Psoas muscle (tissue), 7 donors: ENCODE measurements at regions not wholly inside any gene's neighbourhood (a gene's known extent, or its start where the extent isn't known, plus 50 kb on each side); places are given as distances from the start of the nearest gene placed in this dataset.
A peak's percentile ranks its signal among the peaks of the same experiment; 100 is the strongest.
"Not testable (repeated sequence)": the region's sequence is repeated elsewhere in the genome, so short reads cannot be mapped to it uniquely, and the experiment has no call there.

Experiments used
- ATAC-seq, 4 donors: fragments of 200-7000 bp; cut with Tn5 transposase; one replicate each; pipeline ENCODE4 v1.9.1; 2020; ENCODE audit warnings: moderate library complexity in 3 of 4, mild to moderate bottlenecking in 2 of 4
- DNase-seq, 2 donors: peaks; one replicate each; pipeline ENCODE4 v3.0.0-alpha.2; 2020
- H3K27ac ChIP-seq: fragments of 200-600 bp; one replicate; pipeline ENCODE4 v1.8.0; 2022
- H3K27me3 ChIP-seq, 3 donors: fragments of 200-600 bp in 1 of 3; one replicate each; pipeline versions ENCODE4 v1.6.1 to v1.8.0; 2013 to 2022; ENCODE audit warnings: low read length in 2 of 3, mild to moderate bottlenecking in 2 of 3, moderate library complexity in 1 of 3; ENCODE audit not compliant: insufficient read depth in 3 of 3
- H3K36me3 ChIP-seq, 2 donors: fragments of 200-600 bp in 1 of 2; one replicate each; pipeline versions ENCODE4 v1.6.1 to v1.8.0; 2013 to 2022; ENCODE audit warnings: low read depth in 1 of 2, mild to moderate bottlenecking in 1 of 2, moderate library complexity in 1 of 2; ENCODE audit not compliant: insufficient read depth in 1 of 2
- H3K4me1 ChIP-seq: fragments of 200-600 bp; one replicate; pipeline ENCODE4 v1.8.0; 2022
- H3K4me3 ChIP-seq: fragments of 200-600 bp; one replicate; pipeline ENCODE4 v1.8.0; 2022; ENCODE audit warnings: mild to moderate bottlenecking
- H3K9me3 ChIP-seq: fragments of 200-600 bp; one replicate; pipeline ENCODE4 v1.8.0; 2022
- WGBS, 3 donors: extraction: QIAGEN DNeasy Blood & Tissue Kit; methylation state at CpG; one replicate each; pipeline versions ENCODE4 v1.1.6 to v1.1.7; 2013; 5-methylcytosine and 5-hydroxymethylcytosine counted together
- intact Hi-C, 2 donors: fragments of 100-400 bp; cut with DNase I; formaldehyde crosslinking; loops; one replicate each; pipeline versions ENCODE4 v1.11.0 to v1.14.2; 2022
- TF ChIP-seq, protein P1 (sequence below): fragments of 200-600 bp; IDR thresholded peaks from one replicate; pipeline ENCODE4 v1.8.0; 2022; ENCODE audit warnings: antibody characterized with exemption
- donor health status: healthy with polysubstance abuse.
- donor health status: DM: no; HTN: no; CAD: no; lungs with moderate emphysema.
- donor health status: Bipolar disorder and iron deficiency.
- donor health status: healthy.
- donor health status: DM: yes; HTN: yes; CAD: no.
- donor health status: DM: no; HTN: no; CAD: no.
- donor health status: DM: yes; HTN: yes; CAD: no.

DNA sequence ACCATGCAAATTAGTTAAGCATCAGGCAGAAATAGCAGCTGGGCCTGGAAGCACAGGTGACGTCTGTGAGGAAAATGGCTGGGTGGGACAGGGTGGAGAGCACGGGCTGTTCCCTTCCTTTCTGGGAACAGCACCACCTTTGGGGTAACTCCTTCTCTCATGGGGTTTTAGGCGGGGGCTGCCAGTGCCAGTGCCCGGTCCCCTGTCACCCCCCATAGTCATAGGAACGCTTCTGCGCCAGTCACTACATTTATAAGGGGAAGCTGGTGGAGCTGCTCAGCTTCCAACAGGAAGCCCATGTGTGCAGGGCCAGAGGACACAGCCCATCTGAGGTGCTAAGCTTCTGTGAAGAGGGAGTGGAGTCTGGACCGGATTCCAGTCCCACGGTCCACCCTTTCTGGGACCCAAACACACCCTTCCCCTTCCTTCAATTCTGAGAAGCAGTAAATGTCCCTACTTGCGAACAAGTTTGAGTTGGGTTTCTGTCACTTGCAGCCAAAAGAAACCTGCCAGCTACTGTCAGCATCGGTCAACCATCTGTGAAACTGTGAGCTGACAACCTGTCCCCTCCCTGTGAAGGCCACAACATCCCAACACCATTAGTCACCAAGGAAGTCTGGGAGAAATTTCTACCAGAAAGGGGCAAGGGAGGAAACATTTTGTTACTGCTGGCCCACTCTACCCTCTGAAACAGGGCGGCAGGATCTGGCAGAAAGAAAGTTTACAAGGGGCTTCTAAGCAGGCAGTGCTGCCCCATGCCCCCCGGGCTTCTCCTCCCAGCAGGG, 86.0 kb upstream of the AMZ2 start:
- Histone ChIP-seq H3K4me1 (no peaks in the 10 kb centered on the region), H3K4me3 (no peak overlapping the region), H3K36me3 (no peaks in the 10 kb centered on the region), H3K27ac (peak overlapping the region; percentile 4), H3K9me3 (no peaks in the 10 kb centered on the region), H3K27me3 (no peaks in the 10 kb centered on the region)
- TF ChIP-seq, protein P1, sequence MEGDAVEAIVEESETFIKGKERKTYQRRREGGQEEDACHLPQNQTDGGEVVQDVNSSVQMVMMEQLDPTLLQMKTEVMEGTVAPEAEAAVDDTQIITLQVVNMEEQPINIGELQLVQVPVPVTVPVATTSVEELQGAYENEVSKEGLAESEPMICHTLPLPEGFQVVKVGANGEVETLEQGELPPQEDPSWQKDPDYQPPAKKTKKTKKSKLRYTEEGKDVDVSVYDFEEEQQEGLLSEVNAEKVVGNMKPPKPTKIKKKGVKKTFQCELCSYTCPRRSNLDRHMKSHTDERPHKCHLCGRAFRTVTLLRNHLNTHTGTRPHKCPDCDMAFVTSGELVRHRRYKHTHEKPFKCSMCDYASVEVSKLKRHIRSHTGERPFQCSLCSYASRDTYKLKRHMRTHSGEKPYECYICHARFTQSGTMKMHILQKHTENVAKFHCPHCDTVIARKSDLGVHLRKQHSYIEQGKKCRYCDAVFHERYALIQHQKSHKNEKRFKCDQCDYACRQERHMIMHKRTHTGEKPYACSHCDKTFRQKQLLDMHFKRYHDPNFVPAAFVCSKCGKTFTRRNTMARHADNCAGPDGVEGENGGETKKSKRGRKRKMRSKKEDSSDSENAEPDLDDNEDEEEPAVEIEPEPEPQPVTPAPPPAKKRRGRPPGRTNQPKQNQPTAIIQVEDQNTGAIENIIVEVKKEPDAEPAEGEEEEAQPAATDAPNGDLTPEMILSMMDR = no peak
- WGBS, 3 donors = 69 to 75% (median 75%) methylated on average over 12 of the region's 12 CpGs
- ATAC-seq (peak in 2 of 4 donors; percentile 44), DNase-seq (no peak)
- intact Hi-C loops = no loop called here

DNA sequence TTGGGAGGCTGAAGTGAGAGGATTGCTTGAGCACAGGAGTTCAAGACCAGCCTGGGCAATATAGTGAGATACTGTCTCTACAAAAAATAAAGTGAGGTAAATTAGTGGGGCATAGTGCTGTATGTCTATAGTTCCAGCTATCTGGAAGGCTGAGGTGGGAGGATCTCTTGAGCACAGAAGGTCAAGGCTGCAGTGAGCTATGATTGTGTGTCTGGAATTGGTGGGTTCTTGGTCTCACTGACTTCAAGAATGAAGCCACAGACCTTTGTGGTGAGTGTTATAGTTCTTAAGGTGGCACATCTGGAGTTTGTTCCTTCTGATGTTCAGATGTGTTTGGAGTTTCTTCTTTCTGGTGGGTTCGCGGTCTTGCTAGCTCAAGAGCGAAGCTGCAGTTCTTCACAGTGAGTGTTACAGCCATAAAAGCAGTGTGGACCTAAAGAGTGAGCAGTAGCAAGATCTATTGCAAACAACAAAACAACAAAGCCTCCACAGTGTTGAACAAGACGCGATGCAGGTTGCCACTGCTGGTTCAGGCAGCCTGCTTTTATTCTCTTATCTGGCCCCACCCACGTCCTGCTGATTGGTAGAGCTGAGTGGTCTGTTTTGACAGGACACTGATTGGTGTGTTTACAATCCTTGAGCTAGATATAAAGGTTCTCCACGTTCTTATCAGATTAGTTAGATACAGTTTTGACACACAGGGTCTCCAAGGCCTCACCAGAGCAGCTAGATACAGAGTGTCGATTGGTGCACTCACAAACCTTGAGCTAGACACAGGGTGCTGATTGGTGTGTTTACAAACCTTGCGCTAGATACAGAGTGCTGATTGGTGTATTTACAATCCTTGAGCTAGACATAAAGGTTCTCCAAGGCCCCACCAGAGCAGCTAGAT, 79.3 kb upstream of the AMZ2 start:
- H3K4me3 ChIP-seq, H3K4me1 ChIP-seq, H3K36me3 ChIP-seq, H3K27me3 ChIP-seq, H3K9me3 ChIP-seq, DNase-seq, intact Hi-C loops, ATAC-seq, H3K27ac ChIP-seq: not testable (repeated sequence)
- WGBS, 3 donors = 79 to 91% (median 82%) methylated on average over 9 of the region's 9 CpGs

DNA sequence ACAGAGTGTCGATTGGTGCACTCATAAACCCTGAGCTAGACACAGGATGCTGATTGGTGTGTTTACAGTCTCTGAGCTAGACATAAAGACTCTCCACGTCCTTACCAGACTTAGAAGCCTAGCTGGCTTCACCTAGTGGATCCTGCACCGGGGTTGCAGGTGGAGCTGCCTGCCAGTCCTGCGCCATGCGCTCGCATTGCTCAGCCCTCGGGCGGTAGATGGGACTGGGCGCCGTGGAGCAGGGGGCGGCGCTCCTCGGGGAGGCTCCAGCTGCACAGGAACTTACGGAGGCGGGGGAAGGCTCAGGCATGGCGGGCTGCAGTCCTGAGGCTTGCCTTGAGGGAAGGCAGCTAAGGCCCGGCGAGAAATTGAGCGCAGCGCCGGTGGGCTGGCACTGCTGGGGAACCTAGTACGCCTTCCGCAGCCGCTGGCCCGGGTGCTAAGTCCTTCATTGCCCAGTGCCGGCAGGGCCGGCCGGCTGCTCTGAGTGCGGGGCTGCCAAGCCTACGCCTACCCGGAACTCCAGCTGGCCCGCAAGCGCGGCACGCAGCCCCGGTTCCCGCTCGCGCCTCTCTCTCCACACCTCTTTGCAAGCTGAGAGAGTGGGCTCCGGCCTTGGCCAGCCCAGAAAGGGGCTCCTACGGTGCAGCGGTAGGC, 78.5 kb upstream of the AMZ2 start:
- H3K36me3 ChIP-seq, H3K4me1 ChIP-seq, H3K27ac ChIP-seq, intact Hi-C loops, ATAC-seq, DNase-seq, H3K27me3 ChIP-seq, H3K9me3 ChIP-seq: not testable (repeated sequence)
- 87 to 90% (median 90%) methylated on average over 39 to 42 of the region's 42 CpGs for WGBS, 3 donors
- peak overlapping the region; percentile 18 for H3K4me3 ChIP-seq

DNA sequence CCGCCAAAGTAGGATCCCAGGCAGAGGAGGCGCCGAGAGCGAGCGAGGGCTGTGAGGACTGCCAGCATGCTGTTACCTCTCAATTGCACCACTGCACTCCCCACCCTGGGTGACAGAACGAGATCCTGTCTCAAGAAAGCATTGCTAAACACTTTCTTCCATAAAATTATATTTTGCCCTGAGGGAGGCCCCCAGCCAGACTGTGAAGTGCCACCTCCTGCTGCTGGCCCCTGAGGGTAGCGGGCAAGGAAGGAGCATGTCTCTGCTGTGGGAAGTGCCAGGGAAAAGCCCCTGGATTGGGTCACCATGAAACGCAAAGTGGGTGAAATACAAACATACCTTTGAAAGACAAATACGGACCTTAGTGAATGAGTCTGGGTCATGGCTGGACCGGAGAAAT, 78.0 kb upstream of the AMZ2 start:
- WGBS, 3 donors = 87 to 90% (median 88%) methylated on average over 10 of the region's 10 CpGs
- no peaks in the 10 kb centered on the region for H3K4me1 ChIP-seq
- no peaks in the 10 kb centered on the region for H3K27me3 ChIP-seq
- H3K36me3 ChIP-seq = no peaks in the 10 kb centered on the region
- H3K4me3 ChIP-seq = peak overlapping the region; percentile 18
- TF ChIP-seq, protein P1 = no peak
- no peak for ATAC-seq
- no peak overlapping the region for H3K27ac ChIP-seq
- no peaks in the 10 kb centered on the region for H3K9me3 ChIP-seq
- intact Hi-C loops = loop anchor here (2.0 to 10.0 kb wide), 2 partner anchors 293 to 595 kb away; no protein-coding TSS in a partner anchor
- DNase-seq = no peak

DNA sequence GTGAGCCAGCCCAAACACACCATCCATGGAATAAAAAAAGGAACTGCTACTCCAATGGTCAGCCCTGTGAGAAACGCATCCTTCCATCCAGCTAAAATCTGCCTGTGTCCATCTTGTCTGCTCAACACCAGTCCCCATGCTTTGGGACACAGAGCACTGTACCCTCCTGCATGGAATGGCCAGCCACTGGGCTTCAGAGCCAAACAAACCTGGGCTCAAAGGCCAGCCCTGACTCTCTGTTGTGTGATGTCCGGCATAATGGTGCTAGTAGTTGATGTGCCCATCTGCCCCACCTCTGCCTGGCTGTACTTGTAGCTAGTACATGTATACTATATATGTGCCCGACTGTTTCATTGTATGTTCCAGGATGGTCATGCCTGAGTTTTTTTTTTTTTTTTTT, 77.6 kb upstream of the AMZ2 start:
- TF ChIP-seq, protein P1 = no peak
- no peaks in the 10 kb centered on the region for H3K27me3 ChIP-seq
- no peaks in the 10 kb centered on the region for H3K4me1 ChIP-seq
- no peak overlapping the region for H3K27ac ChIP-seq
- intact Hi-C loops = loop anchor here (2.0 to 10.0 kb wide), 2 partner anchors 293 to 595 kb away; no protein-coding TSS in a partner anchor
- no peaks in the 10 kb centered on the region for H3K36me3 ChIP-seq
- no peak for DNase-seq
- no peak overlapping the region for H3K4me3 ChIP-seq
- no peaks in the 10 kb centered on the region for H3K9me3 ChIP-seq
- ATAC-seq = no peak
- 83 to 91% (median 85%) methylated on average over 3 of the region's 3 CpGs for WGBS, 3 donors
